H9 (cell line): ENCODE measurements at regions not wholly inside any gene's neighbourhood (a gene's known extent, or its start where the extent isn't known, plus 50 kb on each side); places are given as distances from the start of the nearest gene placed in this dataset.

Source experiments
- DNase-seq: peaks from one replicate; pipeline ENCODE4 v3.0.0-alpha.2; 2017
- H2AFZ ChIP-seq: one replicate; pipeline ENCODE4 v1.6.1; 2013; ENCODE audit warnings: mild to moderate bottlenecking, low read length, control low read depth, moderate library complexity
- H2AK5ac ChIP-seq: 2 replicates; pipeline ENCODE4 v1.6.1; 2013; ENCODE audit warnings: low read length, control low read depth, mixed read lengths; ENCODE audit not compliant: insufficient read length
- H2BK120ac ChIP-seq: one replicate; pipeline ENCODE4 v1.6.1; 2013; ENCODE audit warnings: low read depth, mild to moderate bottlenecking, low read length, control low read depth, inconsistent platforms; ENCODE audit not compliant: poor library complexity, severe bottlenecking
- H2BK12ac ChIP-seq: 2 replicates; pipeline ENCODE4 v1.6.1; 2013; ENCODE audit warnings: low read length, control low read depth, mixed read lengths, low read depth; ENCODE audit not compliant: insufficient read length
- H2BK15ac ChIP-seq: 2 replicates; pipeline ENCODE4 v1.6.1; 2013; ENCODE audit warnings: low read depth, low read length, control low read depth
- H2BK20ac ChIP-seq: one replicate; pipeline ENCODE4 v1.6.1; 2013; ENCODE audit warnings: low read depth, mild to moderate bottlenecking, low read length, control low read depth, inconsistent platforms; ENCODE audit not compliant: poor library complexity, severe bottlenecking
- H2BK5ac ChIP-seq: 2 replicates; pipeline ENCODE4 v1.6.1; 2013; ENCODE audit warnings: low read length, control low read depth, mixed read lengths; ENCODE audit not compliant: insufficient read length
- H3K14ac ChIP-seq: 2 replicates; pipeline ENCODE4 v1.6.1; 2013; ENCODE audit warnings: low read length, control low read depth; ENCODE audit not compliant: insufficient read depth
- H3K18ac ChIP-seq: 2 replicates; pipeline ENCODE4 v1.6.1; 2013; ENCODE audit warnings: low read depth, mild to moderate bottlenecking, mixed read lengths, low read length, control low read depth; ENCODE audit not compliant: insufficient read length
- H3K23ac ChIP-seq: 2 replicates; pipeline ENCODE4 v1.6.1; 2013; ENCODE audit warnings: low read length, control low read depth, mixed read lengths, low read depth; ENCODE audit not compliant: insufficient read length
- H3K23me2 ChIP-seq: 2 replicates; pipeline ENCODE4 v1.6.1; 2013; ENCODE audit warnings: low read depth, mild to moderate bottlenecking, mixed read lengths, low read length, control low read depth; ENCODE audit not compliant: insufficient read length, poor library complexity, severe bottlenecking
- H3K27ac ChIP-seq: 2 replicates; pipeline ENCODE4 v1.5.1; 2013; ENCODE audit warnings: low read length, control low read depth, mixed read lengths, low read depth; ENCODE audit not compliant: insufficient read length
- H3K27me3 ChIP-seq: 2 replicates; pipeline ENCODE4 v1.6.1; 2013; ENCODE audit warnings: low read length, control low read depth, inconsistent platforms; ENCODE audit not compliant: insufficient read depth
- H3K4ac ChIP-seq: 2 replicates; pipeline ENCODE4 v1.6.1; 2013; ENCODE audit warnings: low read depth, mild to moderate bottlenecking, control low read depth, inconsistent platforms, low read length, moderate library complexity
- H3K4me1 ChIP-seq: 2 replicates; pipeline ENCODE4 v1.6.1; 2013; ENCODE audit warnings: low read length, control low read depth, inconsistent platforms; ENCODE audit not compliant: insufficient read depth
- H3K4me2 ChIP-seq: 2 replicates; pipeline ENCODE4 v1.6.1; 2013; ENCODE audit warnings: low read length, control low read depth, mixed read lengths; ENCODE audit not compliant: insufficient read length, insufficient read depth
- H3K56ac ChIP-seq: 2 replicates; pipeline ENCODE4 v1.6.1; 2013; ENCODE audit warnings: low read depth, mild to moderate bottlenecking, mixed read lengths, low read length, control low read depth; ENCODE audit not compliant: insufficient read length
- H3K79me1 ChIP-seq: 2 replicates; pipeline ENCODE4 v1.6.1; 2013; ENCODE audit warnings: low read depth, mild to moderate bottlenecking, moderate library complexity, low read length, control low read depth, inconsistent platforms; ENCODE audit not compliant: insufficient read depth, poor library complexity, severe bottlenecking
- H3K79me2 ChIP-seq: 2 replicates; pipeline ENCODE4 v1.6.1; 2013; ENCODE audit warnings: low read length, control low read depth, inconsistent platforms; ENCODE audit not compliant: insufficient read depth
- H3K9ac ChIP-seq: 2 replicates; pipeline ENCODE4 v1.6.1; 2013; ENCODE audit warnings: low read length, control low read depth, mixed read lengths; ENCODE audit not compliant: insufficient read length; ENCODE audit errors: extremely low read depth
- H3K9me3 ChIP-seq: one replicate; pipeline ENCODE4 v1.6.1; 2013; ENCODE audit warnings: low read depth, low read length, inconsistent platforms; ENCODE audit not compliant: control insufficient read depth
- H3T11ph ChIP-seq: one replicate; pipeline ENCODE4 v1.6.1; 2013; ENCODE audit warnings: mild to moderate bottlenecking, low read length, control low read depth, inconsistent platforms
- H4K20me1 ChIP-seq: one replicate; pipeline ENCODE4 v1.6.1; 2013; ENCODE audit not compliant: control insufficient read depth, insufficient read length, insufficient read depth
- H4K5ac ChIP-seq: 2 replicates; pipeline ENCODE4 v1.6.1; 2013; ENCODE audit warnings: low read depth, mild to moderate bottlenecking, mixed read lengths, low read length, control low read depth; ENCODE audit not compliant: insufficient read length
- H4K8ac ChIP-seq: replicated peaks from 2 replicates; pipeline ENCODE4 v1.6.1; 2013; ENCODE audit warnings: low read length, control low read depth, mixed read lengths, low read depth; ENCODE audit not compliant: insufficient read length
- H4K91ac ChIP-seq: 2 replicates; pipeline ENCODE4 v1.6.1; 2013; ENCODE audit warnings: low read depth, mild to moderate bottlenecking, moderate library complexity, mixed read lengths, low read length, control low read depth; ENCODE audit not compliant: insufficient read length
- H3K27ac Mint-ChIP-seq, 3 experiments: 2 replicates in 2 of 3; 3 replicates in 1 of 3; pipeline ENCODE4 v1.8.0; 2020 to 2021; ENCODE audit warnings: mixed read lengths in 3 of 3, mild to moderate bottlenecking in 1 of 3, moderate library complexity in 1 of 3
- H3K27me3 Mint-ChIP-seq: 2 replicates; pipeline ENCODE4 v1.8.0; 2021; ENCODE audit warnings: low read depth, mild to moderate bottlenecking, moderate library complexity, mixed read lengths
- H3K36me3 Mint-ChIP-seq, 3 experiments: 2 replicates in 2 of 3; 3 replicates in 1 of 3; pipeline ENCODE4 v1.8.0; 2020 to 2021; ENCODE audit warnings: low read depth in 3 of 3, mixed read lengths in 3 of 3; ENCODE audit not compliant: insufficient read depth in 1 of 3
- H3K4me1 Mint-ChIP-seq, 2 experiments: 2 replicates each; pipeline ENCODE4 v1.8.0; 2020; ENCODE audit warnings: mixed read lengths in 2 of 2
- H3K4me3 Mint-ChIP-seq, 2 experiments: 2 replicates in 1 of 2; 3 replicates in 1 of 2; pipeline ENCODE4 v1.8.0; 2020 to 2021; ENCODE audit warnings: mild to moderate bottlenecking in 2 of 2, mixed read lengths in 2 of 2, moderate library complexity in 1 of 2
- H3K9me3 Mint-ChIP-seq, 2 experiments: 2 replicates in 1 of 2; 3 replicates in 1 of 2; pipeline ENCODE4 v1.8.0; 2020; ENCODE audit warnings: mild to moderate bottlenecking in 2 of 2, mixed read lengths in 2 of 2, moderate library complexity in 1 of 2
- WGBS: extraction: QIAGEN DNeasy Blood & Tissue Kit; methylation state at CpG from one replicate; pipeline ENCODE4 v1.1.7; 2013; ENCODE audit warnings: missing lambda C conversion rate, low lambda C conversion rate, mixed read lengths; ENCODE audit not compliant: insufficient read length; ENCODE audit errors: extremely low coverage; 5-methylcytosine and 5-hydroxymethylcytosine counted together
- TF ChIP-seq, protein P1 (sequence below): fragments of 200-600 bp; sonication (generic); conservative IDR thresholded peaks from 3 replicates; pipeline ENCODE4 v1.8.0; 2021; ENCODE audit warnings: antibody characterized with exemption, mild to moderate bottlenecking

GRCh38 chr12:131261906-131262305, 308.2 kb downstream of the ADGRD1 start:
- no peak overlapping the region for H2BK12ac ChIP-seq
- H4K8ac ChIP-seq: no peak overlapping the region
- H3K9ac ChIP-seq: no peak overlapping the region
- no peak for DNase-seq
- Mint-ChIP-seq H3K27ac (peak overlapping the region in 1 of 3 experiments; percentile 33; a peak in 1 of 7 replicates), H3K4me3 (no peak overlapping the region), H3K9me3 (no peaks in the 10 kb centered on the region), H3K4me1 (peaks cover 4 to 15% of the 10 kb centered on the region in 2 experiments; a peak in 3 of 4 replicates), H3K27me3 (peaks cover 6% of the 10 kb centered on the region), H3K36me3 (no peaks in the 10 kb centered on the region)
- H2BK5ac ChIP-seq: no peak overlapping the region
- H3T11ph ChIP-seq: no peak overlapping the region
- H3K23ac ChIP-seq: no peak overlapping the region
- TF ChIP-seq, protein P1, sequence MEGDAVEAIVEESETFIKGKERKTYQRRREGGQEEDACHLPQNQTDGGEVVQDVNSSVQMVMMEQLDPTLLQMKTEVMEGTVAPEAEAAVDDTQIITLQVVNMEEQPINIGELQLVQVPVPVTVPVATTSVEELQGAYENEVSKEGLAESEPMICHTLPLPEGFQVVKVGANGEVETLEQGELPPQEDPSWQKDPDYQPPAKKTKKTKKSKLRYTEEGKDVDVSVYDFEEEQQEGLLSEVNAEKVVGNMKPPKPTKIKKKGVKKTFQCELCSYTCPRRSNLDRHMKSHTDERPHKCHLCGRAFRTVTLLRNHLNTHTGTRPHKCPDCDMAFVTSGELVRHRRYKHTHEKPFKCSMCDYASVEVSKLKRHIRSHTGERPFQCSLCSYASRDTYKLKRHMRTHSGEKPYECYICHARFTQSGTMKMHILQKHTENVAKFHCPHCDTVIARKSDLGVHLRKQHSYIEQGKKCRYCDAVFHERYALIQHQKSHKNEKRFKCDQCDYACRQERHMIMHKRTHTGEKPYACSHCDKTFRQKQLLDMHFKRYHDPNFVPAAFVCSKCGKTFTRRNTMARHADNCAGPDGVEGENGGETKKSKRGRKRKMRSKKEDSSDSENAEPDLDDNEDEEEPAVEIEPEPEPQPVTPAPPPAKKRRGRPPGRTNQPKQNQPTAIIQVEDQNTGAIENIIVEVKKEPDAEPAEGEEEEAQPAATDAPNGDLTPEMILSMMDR: no peak
- H4K5ac ChIP-seq: no peak overlapping the region
- no peak overlapping the region for H3K4me2 ChIP-seq
- no peak overlapping the region for H2BK15ac ChIP-seq
- no peaks in the 10 kb centered on the region for H3K79me2 ChIP-seq
- H3K79me1 ChIP-seq: no peaks in the 10 kb centered on the region
- no peak overlapping the region for H2AFZ ChIP-seq
- H3K4me1 ChIP-seq: no peaks in the 10 kb centered on the region
- no peak overlapping the region for H2BK20ac ChIP-seq
- H2AK5ac ChIP-seq: no peak overlapping the region
- no peak overlapping the region for H3K56ac ChIP-seq
- no peak overlapping the region for H3K27ac ChIP-seq
- H4K20me1 ChIP-seq: no peaks in the 10 kb centered on the region
- H3K4ac ChIP-seq: no peak overlapping the region
- H3K14ac ChIP-seq: no peak overlapping the region
- H3K18ac ChIP-seq: no peak overlapping the region
- WGBS: no CpG with 5 or more reads among the region's 17 CpGs
- H3K27me3 ChIP-seq: no peaks in the 10 kb centered on the region
- no peaks in the 10 kb centered on the region for H3K9me3 ChIP-seq
- no peak overlapping the region for H2BK120ac ChIP-seq
- H3K23me2 ChIP-seq: no peaks in the 10 kb centered on the region
- H4K91ac ChIP-seq: no peak overlapping the region
